IPS-18c (cell line): ENCODE measurements at regions not wholly inside any gene's neighbourhood (a gene's known extent, or its start where the extent isn't known, plus 50 kb on each side); places are given as distances from the start of the nearest gene placed in this dataset.
A peak's percentile ranks its signal among the peaks of the same experiment; 100 is the strongest.

Experiments
- H3K4me3 ChIP-seq: 2 replicates; pipeline ENCODE4 v1.7.0; 2013; ENCODE audit warnings: low read depth, mild to moderate bottlenecking, low read length, moderate library complexity; ENCODE audit not compliant: insufficient read depth
- H3K9me3 ChIP-seq: one replicate; pipeline ENCODE4 v1.6.1; 2013; ENCODE audit warnings: mild to moderate bottlenecking, low read length, moderate library complexity; ENCODE audit not compliant: control insufficient read depth, insufficient read depth

GRCh38 chr10:21193196-21193595, 296.1 kb upstream of the NEBL start:
- H3K9me3 ChIP-seq: no peaks in the 10 kb centered on the region

DNA sequence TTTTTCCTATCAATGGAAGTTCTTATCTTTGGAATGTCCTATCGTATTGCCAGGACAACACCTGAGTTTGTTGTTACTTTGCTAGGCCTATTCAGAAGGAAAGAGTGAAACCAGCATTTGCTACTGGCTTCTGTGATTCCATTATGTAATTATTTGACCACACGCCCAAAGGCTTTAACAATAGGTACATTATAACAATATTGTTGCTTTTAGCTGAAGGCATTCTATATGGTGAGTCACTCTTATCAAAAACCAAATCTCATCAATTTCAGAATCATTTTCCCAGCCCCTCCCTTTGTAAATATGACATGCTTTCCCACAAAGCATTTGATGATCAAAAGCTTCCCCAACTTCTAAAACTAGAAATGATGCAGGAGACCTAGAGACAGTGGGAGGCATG, 294.4 kb upstream of the NEBL start:
- Histone ChIP-seq H3K9me3 (no peaks in the 10 kb centered on the region), H3K4me3 (no peak overlapping the region)

More at GRCh38 chr10:21193196-21193595, 296.1 kb upstream of the NEBL start:
- no peak overlapping the region for H3K4me3 ChIP-seq

DNA sequence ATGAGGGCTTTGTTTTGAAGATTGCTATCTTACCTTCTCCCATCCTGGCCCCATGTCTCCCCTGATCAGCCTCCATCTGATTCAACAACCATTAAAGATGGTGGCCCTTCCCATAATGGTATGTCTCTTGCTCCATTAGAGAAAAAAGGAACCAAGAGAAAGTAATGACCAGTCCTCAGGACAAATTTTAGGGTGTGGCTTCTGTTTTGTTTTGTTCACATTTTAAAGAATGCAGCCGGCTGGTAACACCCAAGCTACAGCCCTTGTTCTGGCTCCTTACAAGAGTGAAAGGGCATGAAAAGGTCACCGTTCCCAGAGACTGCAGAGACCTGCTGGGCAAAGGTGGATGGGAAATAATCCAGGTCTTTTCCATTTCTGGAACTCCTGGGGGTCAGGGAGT, 287.9 kb upstream of the NEBL start:
- Histone ChIP-seq H3K9me3 (no peaks in the 10 kb centered on the region), H3K4me3 (no peak overlapping the region)

DNA sequence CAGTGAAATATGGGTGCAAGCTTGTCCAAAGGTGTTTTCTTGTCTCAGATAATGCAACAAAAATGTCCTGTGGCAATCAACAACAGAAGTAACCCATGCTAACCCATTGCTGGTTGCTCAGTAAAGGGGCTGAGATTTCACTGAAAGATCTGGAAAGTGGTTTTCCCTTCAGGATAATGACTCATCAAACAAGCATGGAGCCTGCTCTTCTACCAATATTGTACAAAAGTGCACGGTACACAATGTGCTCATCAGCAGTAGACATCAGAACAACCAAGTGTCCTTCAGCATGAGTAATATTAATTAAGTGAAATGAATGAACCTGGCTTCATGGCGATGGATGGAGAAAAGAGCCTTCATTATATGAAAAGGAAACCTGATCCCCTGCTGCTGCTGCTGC, 287.1 kb upstream of the NEBL start:
- Histone ChIP-seq H3K4me3 (no peak overlapping the region), H3K9me3 (no peaks in the 10 kb centered on the region)

DNA sequence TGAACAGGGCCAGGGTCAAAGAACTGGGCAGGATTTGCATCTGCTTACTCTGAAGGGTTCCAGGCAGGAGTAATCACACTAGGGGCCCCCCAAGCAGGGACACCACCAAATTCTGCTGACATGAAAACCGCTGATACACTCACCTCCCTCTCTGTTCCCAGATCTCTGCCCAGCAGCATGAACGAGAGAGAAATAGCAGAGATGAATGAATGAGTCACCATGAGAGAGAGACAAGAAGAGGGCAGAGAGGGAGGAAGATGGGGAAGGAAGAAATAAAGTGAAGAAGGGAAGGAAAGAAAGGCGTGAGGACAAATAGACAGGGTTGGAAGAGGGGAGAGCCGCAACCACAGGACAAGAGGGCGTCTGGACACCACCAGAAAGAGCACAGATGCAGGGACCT, 285.9 kb upstream of the NEBL start:
- Histone ChIP-seq H3K9me3 (no peaks in the 10 kb centered on the region), H3K4me3 (no peak overlapping the region)

DNA sequence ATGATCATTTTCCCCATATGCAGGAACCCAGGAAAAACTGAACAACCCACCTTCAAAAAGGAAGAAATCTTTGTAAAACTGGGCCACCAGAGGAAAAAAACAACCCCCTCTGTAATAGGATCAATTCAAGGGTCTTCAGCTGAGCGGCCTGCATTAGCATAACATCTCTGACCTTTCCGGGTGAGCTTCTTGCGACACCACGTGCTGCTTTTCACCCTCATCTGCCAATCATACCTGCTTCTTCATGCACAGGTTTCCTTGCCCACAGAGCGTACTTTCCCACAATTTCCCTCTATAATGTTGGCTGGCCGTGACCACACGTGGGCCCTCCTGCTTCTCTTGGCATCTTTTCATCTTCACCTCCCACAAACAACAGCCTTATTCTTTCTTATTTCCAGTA, 284.3 kb upstream of the NEBL start:
- Histone ChIP-seq H3K9me3 (no peaks in the 10 kb centered on the region), H3K4me3 (no peak overlapping the region)

DNA sequence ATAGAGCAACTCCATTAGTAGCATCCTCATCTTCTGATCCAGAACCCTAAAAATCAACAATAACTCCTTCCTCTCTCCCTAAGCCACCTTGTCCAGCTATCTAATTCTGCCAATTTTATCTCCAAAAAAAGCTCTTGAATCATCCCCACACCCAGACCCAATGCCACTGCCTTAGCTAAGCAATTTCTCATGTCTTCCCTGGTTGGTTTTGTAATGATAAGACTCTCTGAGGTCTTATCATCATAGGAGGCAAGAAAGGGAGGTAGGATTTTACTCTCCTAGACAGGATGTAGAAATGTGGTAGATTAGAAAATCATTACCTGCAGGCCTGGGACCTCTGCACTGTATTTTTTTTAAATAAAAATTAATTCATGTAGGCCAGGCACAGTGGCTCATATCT, 283.5 kb upstream of the NEBL start:
- Histone ChIP-seq H3K9me3 (no peaks in the 10 kb centered on the region), H3K4me3 (no peak overlapping the region)

DNA sequence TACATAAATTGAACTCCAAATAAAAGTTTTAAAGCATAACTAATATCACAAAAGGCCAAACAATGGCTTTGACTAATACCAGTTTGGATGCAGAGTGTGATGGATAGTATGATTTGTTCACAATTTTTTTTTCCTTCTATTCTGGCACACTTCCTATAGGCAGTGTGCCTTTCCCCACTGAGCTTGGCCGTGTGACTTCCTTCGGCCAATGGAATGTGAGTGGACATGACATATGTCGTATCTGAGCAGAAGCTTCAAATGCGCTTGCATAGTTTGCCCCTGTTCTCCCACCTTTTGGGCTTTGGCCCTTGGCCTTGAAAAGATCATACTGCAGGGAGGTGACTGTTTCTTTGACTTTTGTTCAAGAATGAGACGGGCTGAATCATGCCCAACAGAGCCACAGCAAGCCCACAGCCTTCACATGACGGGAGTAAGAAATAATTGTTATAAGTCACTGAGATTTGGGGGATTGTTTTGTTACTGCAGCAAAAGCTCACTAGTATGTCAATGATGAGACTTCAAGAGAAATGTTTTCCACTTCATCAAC, 279.9 kb upstream of the NEBL start:
- Histone ChIP-seq H3K9me3 (peaks cover 2% of the 10 kb centered on the region), H3K4me3 (no peak overlapping the region)

GRCh38 chr10:21175797-21176196, 278.7 kb upstream of the NEBL start:
- H3K4me3 ChIP-seq: no peak overlapping the region
- H3K9me3 ChIP-seq: peaks cover 2% of the 10 kb centered on the region

GRCh38 chr10:21174715-21175495, 277.8 kb upstream of the NEBL start:
- H3K4me3 ChIP-seq: peak overlapping the region; percentile 76
- peaks cover 2% of the 10 kb centered on the region for H3K9me3 ChIP-seq

DNA sequence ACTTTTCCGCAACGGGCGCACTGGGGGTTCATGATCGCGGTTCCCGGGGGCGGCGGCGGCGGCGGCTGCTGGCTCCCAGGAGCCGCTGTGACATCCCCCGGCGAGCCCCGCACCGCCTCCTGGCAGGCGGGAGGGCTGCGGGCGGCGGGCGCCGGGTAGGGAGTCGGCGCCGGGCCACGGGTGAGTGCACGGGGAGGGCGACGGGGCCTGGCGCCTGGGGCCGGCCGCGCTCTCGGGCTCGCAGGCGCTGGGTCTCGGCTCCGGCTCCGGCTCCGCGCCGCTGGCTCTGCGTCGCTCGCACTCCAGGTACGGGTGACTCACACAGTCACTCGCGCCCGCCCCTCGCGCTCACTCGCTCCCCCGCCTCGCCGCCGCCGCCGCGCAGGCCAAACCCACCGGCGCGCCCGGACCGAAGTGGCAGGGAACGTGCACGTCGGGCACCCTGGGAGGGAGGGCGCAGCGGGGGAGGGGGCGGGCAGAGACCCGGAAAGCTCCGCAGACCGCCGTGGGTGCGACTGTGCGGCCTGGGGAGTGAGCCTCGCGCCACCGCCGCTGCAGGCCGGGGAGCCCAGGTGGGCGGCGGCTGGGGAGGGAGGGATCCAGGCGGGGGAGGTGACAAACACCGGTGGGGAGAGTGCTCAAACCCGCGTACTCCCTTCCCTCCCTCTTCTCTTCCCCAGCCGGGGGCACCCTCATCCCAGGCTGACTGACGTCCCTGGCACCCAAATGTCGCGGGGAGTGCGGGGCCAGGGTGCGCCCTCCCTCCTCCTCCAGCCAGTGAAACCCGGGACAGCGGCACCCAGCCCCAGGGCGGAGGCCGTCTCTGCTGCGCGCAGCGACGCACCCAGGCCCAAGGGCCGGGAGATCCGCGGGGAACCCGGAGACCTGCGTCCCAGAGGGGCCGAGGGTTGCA, 276.9 kb upstream of the NEBL start:
- Histone ChIP-seq H3K4me3 (peak overlapping the region; percentile 76), H3K9me3 (peaks cover 2% of the 10 kb centered on the region)

GRCh38 chr10:21172930-21173801, 276.1 kb upstream of the NEBL start:
- H3K4me3 ChIP-seq: peak overlapping the region; percentile 76

GRCh38 chr10:21172542-21172929, 275.4 kb upstream of the NEBL start:
- Histone ChIP-seq H3K4me3 (peak overlapping the region; percentile 76), H3K9me3 (peaks cover 2% of the 10 kb centered on the region)

More at GRCh38 chr10:21172930-21173801, 276.1 kb upstream of the NEBL start:
- H3K9me3 ChIP-seq: peaks cover 2% of the 10 kb centered on the region

DNA sequence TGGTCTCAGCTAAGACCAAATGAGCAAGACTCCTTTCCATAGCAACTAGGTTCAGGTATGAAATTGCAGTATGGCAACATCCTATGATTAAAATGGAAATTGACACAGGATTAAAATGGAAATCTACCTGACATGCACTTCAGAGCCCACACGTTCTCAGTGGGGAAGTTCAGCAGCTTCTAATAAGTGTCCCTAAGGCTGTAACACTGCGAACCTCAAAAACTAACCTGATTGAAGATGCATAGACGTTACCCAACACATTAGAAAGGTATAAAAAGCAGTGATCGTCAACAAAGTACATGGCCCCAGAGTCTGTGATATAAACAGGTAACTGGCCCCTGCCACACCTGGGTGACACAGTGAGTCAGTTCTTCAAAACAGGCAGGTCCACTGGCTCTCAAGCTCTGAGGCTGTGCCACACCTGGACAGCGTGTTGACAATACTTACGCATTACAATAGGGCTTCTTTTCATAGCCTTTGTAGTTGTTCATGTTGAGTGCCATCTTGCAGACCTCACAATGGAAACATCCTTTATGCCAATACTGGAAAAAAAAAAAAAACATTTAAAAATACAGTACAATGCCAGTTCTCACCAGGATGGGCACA, 274.9 kb upstream of the NEBL start:
- Histone ChIP-seq H3K4me3 (no peak overlapping the region; the same call in 1 of the 2 replicates), H3K9me3 (peaks cover 2% of the 10 kb centered on the region)

DNA sequence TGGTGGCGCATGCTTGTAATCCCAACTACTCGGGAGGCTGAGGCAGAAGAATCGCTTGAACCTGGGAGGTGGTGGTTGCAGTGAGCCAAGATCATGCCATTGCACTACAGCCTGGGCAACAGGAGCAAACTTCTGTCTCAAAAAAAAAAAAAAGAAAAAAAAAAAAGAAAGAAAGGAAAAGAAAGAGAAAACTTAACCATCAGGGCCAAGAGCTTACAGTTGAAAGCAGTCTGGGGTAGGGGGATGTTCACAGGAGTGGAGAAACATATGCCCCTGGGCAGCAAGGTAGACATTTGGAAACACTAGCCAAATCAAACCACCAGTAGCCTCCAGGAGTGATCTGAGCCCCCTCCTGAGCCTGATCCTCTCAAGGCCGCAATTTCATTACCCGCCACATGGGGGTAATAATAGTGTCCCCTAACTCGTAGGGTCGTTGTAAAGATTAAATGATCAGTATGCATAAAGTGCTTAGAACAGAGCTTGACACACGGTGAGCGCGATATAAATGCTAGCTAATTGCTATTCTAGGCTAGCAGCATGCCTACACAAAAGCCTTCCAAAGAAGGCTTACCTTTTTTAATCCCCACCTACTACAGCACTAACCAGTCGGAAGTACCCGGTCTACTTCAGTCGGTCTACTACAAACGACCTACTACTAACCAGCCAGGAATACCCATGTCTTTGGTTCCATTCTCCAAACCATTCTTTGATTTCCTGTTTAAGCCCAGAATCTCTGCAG, 274.3 kb upstream of the NEBL start:
- H3K9me3 ChIP-seq: peaks cover 2% of the 10 kb centered on the region
- no peak overlapping the region for H3K4me3 ChIP-seq

- no peak overlapping the region for H3K4me3 ChIP-seq
- H3K9me3 ChIP-seq: peaks cover 2% of the 10 kb centered on the region
Observed at GRCh38 chr10:21170216-21170615, 273.1 kb upstream of the NEBL start.
